Lower lobe of right lung (tissue), 2 donors: ENCODE measurements at regions not wholly inside any gene's neighbourhood (a gene's known extent, or its start where the extent isn't known, plus 50 kb on each side); places are given as distances from the start of the nearest gene placed in this dataset.

Experiments used
- ATAC-seq, 2 donors: fragments of 200-7000 bp; cut with Tn5 transposase; one replicate each; pipeline ENCODE4 v1.9.1; 2020 to 2022; ENCODE audit warnings: mild to moderate bottlenecking in 2 of 2, moderate library complexity in 2 of 2
- DNase-seq: peaks from one replicate; pipeline ENCODE4 v3.0.0-alpha.2; 2020
- H3K27ac ChIP-seq: fragments of 200-600 bp; one replicate; pipeline ENCODE4 v1.8.0; 2022
- H3K27me3 ChIP-seq: fragments of 200-600 bp; one replicate; pipeline ENCODE4 v1.8.0; 2022; ENCODE audit warnings: low read depth
- H3K36me3 ChIP-seq: fragments of 200-600 bp; one replicate; pipeline ENCODE4 v1.8.0; 2022; ENCODE audit warnings: mild to moderate bottlenecking
- H3K4me1 ChIP-seq: fragments of 200-600 bp; one replicate; pipeline ENCODE4 v1.8.0; 2022
- H3K4me3 ChIP-seq: fragments of 200-600 bp; one replicate; pipeline ENCODE4 v1.8.0; 2022; ENCODE audit warnings: mild to moderate bottlenecking
- H3K9me3 ChIP-seq: fragments of 200-600 bp; one replicate; pipeline ENCODE4 v1.8.0; 2022
- intact Hi-C: fragments of 100-400 bp; cut with DNase I; formaldehyde crosslinking; loops from one replicate; pipeline ENCODE4 v1.11.0; 2022
- TF ChIP-seq, protein P1 (sequence below): fragments of 200-600 bp; IDR thresholded peaks from one replicate; pipeline ENCODE4 v1.8.0; 2022; ENCODE audit warnings: antibody characterized with exemption, mild to moderate bottlenecking
- donor health status: DM: no; HTN: yes; CAD: no; lungs with severe emphysema.

GRCh38 chr15:61480295-61480694, 251.2 kb upstream of the RORA start:
- no peaks in the 10 kb centered on the region for H3K27me3 ChIP-seq
- no peaks in the 10 kb centered on the region for H3K36me3 ChIP-seq
- H3K27ac ChIP-seq = no peak overlapping the region
- ATAC-seq (no peak), DNase-seq (no peak)
- intact Hi-C loops = no loop called here
- H3K9me3 ChIP-seq = no peaks in the 10 kb centered on the region
- no peaks in the 10 kb centered on the region for H3K4me1 ChIP-seq
- H3K4me3 ChIP-seq = no peak overlapping the region
- TF ChIP-seq, protein P1, sequence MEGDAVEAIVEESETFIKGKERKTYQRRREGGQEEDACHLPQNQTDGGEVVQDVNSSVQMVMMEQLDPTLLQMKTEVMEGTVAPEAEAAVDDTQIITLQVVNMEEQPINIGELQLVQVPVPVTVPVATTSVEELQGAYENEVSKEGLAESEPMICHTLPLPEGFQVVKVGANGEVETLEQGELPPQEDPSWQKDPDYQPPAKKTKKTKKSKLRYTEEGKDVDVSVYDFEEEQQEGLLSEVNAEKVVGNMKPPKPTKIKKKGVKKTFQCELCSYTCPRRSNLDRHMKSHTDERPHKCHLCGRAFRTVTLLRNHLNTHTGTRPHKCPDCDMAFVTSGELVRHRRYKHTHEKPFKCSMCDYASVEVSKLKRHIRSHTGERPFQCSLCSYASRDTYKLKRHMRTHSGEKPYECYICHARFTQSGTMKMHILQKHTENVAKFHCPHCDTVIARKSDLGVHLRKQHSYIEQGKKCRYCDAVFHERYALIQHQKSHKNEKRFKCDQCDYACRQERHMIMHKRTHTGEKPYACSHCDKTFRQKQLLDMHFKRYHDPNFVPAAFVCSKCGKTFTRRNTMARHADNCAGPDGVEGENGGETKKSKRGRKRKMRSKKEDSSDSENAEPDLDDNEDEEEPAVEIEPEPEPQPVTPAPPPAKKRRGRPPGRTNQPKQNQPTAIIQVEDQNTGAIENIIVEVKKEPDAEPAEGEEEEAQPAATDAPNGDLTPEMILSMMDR = no peak

DNA sequence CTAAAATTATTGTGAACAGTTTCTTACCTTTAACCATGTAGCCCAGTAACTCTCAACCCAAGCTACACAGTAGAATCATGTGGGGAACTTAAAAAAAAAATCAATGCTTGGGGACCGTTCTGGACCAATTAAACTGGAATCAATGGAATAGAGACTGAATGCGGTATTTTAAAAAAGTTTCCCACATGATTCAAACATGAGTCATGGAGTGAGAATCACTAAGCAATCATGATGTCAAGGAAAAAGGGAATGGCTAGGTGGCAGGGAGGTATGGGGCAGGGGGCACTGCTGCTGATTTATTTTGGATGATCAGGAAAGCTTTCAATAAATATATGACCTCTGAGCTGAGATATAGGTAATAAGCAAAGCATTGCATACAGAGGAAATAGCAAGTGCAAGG, 250.5 kb upstream of the RORA start:
- Histone ChIP-seq H3K36me3 (no peaks in the 10 kb centered on the region), H3K27ac (no peak overlapping the region), H3K27me3 (no peaks in the 10 kb centered on the region), H3K9me3 (no peaks in the 10 kb centered on the region), H3K4me1 (no peaks in the 10 kb centered on the region), H3K4me3 (no peak overlapping the region)
- DNase-seq (no peak), ATAC-seq (no peak)
- TF ChIP-seq, protein P1 = no peak
- intact Hi-C loops = no loop called here

DNA sequence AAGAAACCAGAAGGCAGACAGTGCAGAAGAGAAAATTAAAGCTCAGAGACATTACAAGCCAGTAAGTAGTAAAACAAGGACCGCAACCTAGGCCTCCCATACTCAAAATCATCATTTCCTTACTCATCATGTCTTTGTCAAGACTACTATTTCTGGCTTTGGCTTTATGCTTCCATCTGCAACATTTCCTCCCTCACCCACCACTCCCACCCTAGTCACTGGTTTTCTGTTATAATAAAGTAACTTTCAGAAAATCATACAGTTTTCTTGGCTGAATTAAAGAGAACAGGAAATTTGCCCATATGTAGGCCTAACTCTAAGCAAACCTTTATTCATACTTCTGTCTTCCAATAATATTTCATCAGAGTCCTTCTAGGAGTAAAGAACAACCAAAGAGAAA, 247.6 kb upstream of the RORA start:
- ATAC-seq (no peak), DNase-seq (no peak)
- no peak overlapping the region for H3K4me3 ChIP-seq
- H3K27ac ChIP-seq = no peak overlapping the region
- H3K9me3 ChIP-seq = no peaks in the 10 kb centered on the region
- no peaks in the 10 kb centered on the region for H3K27me3 ChIP-seq
- H3K4me1 ChIP-seq = no peaks in the 10 kb centered on the region
- H3K36me3 ChIP-seq = no peaks in the 10 kb centered on the region
- TF ChIP-seq, protein P1 = no peak
- intact Hi-C loops = no loop called here

- H3K4me1 ChIP-seq = no peaks in the 10 kb centered on the region
- H3K9me3 ChIP-seq = no peaks in the 10 kb centered on the region
- intact Hi-C loops = no loop called here
- no peaks in the 10 kb centered on the region for H3K36me3 ChIP-seq
- TF ChIP-seq, protein P1 = no peak
- ATAC-seq = no peak
- no peak for DNase-seq
- no peak overlapping the region for H3K27ac ChIP-seq
- H3K27me3 ChIP-seq = no peaks in the 10 kb centered on the region
- no peak overlapping the region for H3K4me3 ChIP-seq
Observed at GRCh38 chr15:61474796-61475195, 245.7 kb upstream of the RORA start.

GRCh38 chr15:61467823-61468222, 238.7 kb upstream of the RORA start:
- Histone ChIP-seq H3K4me1 (no peaks in the 10 kb centered on the region), H3K9me3 (no peaks in the 10 kb centered on the region), H3K36me3 (no peaks in the 10 kb centered on the region), H3K27ac (no peak overlapping the region), H3K27me3 (no peaks in the 10 kb centered on the region), H3K4me3 (no peak overlapping the region)
- intact Hi-C loops = no loop called here
- DNase-seq = no peak
- TF ChIP-seq, protein P1 = no peak
- ATAC-seq = no peak
